GM19043 (cell line): ENCODE measurements at regions not wholly inside any gene's neighbourhood (a gene's known extent, or its start where the extent isn't known, plus 50 kb on each side); places are given as distances from the start of the nearest gene placed in this dataset.

Experiments
- ATAC-seq: cut with Tn5 transposase; IDR thresholded peaks from one replicate; pipeline ENCODE4 v1.9.1; 2021; ENCODE audit warnings: low read depth; ENCODE audit not compliant: unreplicated experiment

- ATAC-seq, result no peak
Observed at GRCh38 chr2:118668431-118669424, 178.7 kb downstream of the EN1 start.

GRCh38 chr2:118667964-118668363 is 179.5 kb downstream of the EN1 start:
- no peak for ATAC-seq

GRCh38 chr2:118667348-118667747 is 180.1 kb downstream of the EN1 start:
- no peak for ATAC-seq

GRCh38 chr2:118665784-118666529 is 181.5 kb downstream of the EN1 start:
- ATAC-seq, result no peak

DNA sequence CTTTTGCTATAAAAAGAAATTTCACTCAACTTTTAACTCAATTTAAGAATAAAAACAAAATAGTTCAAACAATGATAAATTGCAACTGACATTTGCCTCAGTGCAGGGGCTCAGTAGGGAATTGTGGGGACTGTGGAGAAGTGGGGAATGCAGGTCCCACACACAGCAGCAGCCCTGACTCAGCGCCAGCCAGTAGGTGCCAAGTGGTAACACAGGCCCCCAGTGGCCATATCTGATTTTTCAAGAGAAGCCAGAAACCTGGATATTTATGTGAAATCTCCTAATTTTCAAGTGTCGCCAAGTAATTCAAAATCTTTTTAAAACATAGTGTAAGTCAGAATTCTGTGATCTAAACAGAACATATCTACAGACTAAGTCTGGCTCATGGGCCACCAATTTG is 186.3 kb downstream of the EN1 start:
- ATAC-seq, result no peak

DNA sequence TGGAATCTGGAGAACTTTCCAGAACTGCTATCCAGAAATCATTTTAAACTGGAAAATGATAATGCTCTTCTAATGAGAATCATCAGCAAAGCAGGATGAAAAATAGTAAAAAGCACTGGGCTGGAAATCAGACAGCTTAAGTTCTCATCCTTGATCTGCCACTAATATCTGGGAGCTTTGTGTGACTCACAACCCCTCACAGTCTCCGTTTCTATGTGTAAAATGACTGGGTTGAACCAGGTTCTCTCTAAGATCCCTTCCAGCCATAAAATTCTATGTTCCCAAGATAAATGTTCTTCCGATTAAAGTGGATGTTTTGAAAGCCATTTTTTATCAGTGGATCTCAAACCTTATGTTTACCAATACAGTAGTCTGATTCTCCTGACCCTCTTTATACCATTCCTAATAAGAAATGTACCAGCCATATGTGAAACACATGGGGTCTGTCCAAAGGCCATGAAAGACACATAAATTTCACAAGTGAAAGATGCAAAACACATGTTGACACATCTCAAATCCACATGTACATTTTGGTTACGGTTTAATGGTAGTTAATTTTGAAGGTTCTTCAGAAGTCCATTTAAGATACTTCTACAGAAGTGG is 188.8 kb downstream of the EN1 start:
- ATAC-seq, result no peak

DNA sequence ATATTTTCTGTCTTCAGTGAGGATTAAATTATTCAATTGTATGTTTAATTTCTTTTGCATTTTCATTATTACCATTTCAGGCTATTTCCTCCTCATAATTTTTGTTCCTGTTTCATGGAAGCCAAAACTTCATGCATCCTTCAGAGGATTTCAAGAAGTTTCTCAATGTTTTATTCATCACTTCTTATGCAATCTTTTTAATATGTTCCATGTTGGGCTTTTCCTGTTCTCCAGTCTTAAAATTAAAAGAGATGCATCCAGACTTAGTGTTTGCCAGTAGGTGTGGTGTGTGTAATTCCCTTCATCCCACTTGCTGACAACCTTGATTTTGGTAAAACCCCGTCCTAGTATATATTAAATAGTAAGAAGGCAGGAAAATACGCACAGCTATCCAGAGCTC is 190.0 kb downstream of the EN1 start:
- no peak for ATAC-seq

DNA sequence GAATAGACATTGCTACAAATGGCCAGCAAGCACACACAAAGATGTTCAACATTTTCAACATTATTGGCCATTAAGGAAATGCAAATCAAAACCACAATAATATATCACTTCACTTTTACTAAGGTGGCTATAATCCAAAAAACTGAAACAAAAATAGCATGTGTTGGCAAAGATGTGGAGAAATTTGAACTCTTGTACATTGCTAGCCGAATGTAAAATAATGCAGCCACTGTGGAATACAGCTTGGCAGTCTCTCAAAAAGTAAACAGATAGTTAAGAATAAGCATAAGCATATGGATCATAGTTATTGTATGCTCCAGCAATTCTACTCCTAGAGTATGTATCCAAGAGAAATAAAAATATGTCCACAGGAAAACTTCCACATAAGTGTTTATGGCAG is 192.5 kb downstream of the EN1 start:
- ATAC-seq, result no peak

- no peak for ATAC-seq
Observed at GRCh38 chr2:118650327-118650726, 197.1 kb downstream of the EN1 start.

DNA sequence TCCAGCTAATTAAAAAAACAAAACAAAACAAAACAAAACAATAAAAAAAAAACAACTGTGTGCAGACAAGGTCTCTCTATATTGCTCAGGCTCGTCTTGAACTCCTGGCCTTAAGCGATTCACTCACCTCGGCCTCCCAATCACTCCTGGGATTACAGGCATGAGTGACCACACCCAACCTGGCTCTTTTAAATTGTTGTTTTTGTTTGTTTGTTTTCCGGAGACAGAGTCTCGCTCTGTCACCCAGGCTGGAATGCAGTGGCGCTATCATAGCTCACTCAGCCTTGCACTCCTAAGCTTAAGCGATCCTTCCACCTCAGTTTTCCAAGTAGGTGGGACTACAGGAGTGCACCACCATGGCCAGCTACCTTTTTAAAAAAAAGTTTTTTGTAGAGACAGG is 201.6 kb downstream of the EN1 start:
- no peak for ATAC-seq

GRCh38 chr2:118644190-118644589 is 203.3 kb downstream of the EN1 start:
- ATAC-seq, result no peak

DNA sequence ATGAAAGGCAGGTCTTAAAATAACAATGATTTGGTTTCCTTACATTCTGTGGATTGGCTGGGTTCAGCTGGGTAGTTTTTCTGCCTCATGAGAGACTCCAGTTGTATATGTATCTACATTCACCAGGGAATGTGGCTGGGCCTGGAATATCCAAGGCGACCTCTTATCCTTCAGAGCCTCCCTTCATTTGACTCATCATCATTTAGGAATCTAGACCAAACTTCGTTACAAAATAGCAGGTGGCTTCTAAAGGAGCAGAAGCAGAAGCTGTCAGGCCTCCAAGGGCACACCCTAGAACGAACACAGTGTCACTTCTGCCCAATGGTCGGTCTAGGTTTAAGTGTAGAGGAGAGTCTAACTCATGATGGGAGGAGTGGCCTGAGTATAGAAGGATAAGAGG is 204.2 kb downstream of the EN1 start:
- no peak for ATAC-seq

- ATAC-seq, result no peak
Observed at GRCh38 chr2:118642501-118642900, 204.9 kb downstream of the EN1 start.

- no peak for ATAC-seq
Observed at GRCh38 chr2:118641711-118642110, 205.7 kb downstream of the EN1 start.

DNA sequence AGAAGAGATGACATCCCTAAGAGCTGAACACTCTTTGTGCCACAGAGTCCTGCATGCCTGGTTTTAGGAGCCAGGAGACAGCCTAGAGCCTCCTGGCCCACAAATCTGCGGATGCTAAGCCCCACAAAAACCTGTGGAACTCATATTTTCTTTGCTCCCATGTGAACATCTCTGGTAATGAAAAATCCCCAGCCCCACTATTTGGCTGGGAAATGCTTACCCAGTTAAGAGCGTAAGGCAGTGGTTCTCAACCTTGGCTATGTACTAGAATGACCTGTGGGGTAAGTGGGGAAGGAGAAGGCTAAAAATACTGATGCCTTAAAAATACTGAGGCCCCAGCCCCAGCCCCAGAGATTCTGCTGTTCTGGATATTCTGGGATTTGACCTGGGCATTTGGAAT is 208.1 kb downstream of the EN1 start:
- no peak for ATAC-seq

DNA sequence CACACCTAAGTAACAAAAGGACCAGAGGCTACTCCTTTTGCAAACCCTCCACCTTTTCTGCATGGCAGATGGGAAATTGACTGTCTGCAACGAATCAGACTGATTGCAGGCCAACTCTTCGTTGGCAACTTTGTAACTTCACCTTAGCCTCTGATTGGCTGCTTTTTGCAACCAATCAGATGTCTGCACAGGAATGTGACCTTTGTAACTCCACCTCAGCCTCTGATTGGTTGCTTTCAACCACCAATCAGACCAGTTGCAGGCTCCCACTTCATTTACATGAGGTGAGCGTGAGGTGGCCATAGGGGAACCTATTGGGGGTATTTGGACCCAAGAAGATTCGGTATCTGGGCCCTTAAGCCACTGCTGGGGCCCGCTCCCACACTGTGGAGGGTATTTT is 209.0 kb downstream of the EN1 start:
- no peak for ATAC-seq

DNA sequence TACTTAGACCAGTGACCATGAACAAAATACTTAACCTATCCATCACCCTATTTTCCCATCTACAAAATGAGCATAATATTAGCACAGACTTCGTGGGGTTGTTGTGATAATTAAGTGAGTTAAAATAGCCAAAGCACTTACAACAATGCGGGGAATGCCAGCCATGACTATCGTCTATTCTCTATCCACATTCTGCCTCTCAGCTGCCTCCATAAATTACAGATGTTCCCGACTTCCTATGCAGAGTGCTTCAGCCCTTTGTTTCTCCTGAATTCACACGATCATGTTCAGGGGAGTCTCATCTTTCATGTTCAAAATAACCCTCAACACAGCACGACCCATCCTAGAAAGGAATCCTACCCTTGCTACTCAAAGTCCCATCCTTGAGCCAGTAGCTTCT is 211.6 kb downstream of the EN1 start:
- no peak for ATAC-seq

DNA sequence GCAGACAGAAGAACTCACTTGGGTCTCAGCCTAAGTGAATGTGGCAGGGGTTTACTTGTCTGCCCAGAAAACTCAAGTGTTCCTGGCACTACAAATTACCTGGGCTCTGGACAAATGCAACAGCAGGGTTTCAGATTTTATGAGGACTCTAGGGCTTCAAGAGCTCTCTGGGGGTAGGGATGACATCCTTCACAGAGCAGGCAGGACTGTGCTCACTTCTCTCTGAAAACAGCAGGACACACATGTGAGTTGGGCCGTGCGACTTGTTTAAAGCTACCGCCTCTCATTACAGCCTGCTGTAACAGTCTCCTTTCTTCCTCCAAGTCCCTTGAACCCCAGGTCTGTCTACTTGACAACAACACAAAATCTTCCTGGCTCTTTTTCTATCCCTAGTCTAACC is 212.6 kb downstream of the EN1 start:
- no peak for ATAC-seq

DNA sequence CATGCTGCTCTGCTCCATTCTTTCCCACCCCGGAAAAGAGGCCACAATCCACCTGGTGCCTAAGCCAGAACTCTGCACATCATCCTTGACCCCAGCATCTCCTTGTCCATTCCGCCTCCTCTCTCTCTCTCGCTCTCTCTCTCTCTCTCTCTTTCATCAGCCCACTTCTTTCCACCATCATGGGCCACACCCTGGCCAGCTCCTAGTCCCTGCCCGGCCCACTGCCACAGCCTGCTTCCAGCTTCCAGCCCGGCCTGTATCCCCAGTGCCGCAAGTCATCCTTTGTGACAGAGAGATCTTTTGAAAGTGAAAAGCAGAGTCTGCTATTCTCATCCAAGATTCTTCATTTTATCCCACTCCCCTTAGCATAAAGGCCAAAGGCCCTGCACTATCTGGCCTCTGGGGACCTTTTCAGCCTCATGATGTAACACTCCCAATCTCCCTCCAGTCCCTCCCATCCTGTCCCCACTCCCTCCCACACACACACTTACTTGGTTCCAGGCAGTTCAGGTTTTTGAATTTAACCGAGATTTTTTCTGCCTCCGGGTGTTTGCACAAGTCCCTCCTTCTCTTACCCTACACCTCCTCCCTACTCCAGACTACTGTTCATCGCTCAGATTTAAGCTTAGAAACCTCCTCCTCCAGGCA is 214.0 kb downstream of the EN1 start:
- no peak for ATAC-seq

DNA sequence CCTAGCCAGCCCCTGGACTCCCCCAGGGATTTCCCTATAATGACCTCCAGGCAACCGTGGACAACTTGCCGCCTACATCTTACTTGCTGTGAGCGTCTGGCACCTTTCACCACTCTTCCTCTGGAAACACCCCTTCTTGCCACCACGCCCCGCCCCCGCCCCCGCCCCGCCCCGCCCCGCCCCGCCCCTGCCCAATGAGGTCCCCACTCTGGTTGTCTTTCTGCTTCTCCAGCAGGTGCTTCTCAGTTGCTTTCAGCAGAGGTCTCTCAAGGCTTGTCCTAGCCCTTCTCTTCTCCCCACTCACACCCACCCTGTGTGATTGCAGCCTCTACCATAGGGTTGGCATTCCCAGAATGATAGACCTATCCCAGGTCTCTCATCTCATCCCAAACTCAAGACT is 214.5 kb downstream of the EN1 start:
- no peak for ATAC-seq

GRCh38 chr2:118627156-118627555 is 220.3 kb downstream of the EN1 start:
- ATAC-seq, result no peak
